Amygdala (tissue), 56 donors: ENCODE measurements at regions not wholly inside any gene's neighbourhood (a gene's known extent, or its start where the extent isn't known, plus 50 kb on each side); places are given as distances from the start of the nearest gene placed in this dataset.

Experiments used
- DNase-seq, 56 donors: peaks; one replicate each; lab custom pipeline; 2025; lab: John Stamatoyannopoulos, UW

DNA sequence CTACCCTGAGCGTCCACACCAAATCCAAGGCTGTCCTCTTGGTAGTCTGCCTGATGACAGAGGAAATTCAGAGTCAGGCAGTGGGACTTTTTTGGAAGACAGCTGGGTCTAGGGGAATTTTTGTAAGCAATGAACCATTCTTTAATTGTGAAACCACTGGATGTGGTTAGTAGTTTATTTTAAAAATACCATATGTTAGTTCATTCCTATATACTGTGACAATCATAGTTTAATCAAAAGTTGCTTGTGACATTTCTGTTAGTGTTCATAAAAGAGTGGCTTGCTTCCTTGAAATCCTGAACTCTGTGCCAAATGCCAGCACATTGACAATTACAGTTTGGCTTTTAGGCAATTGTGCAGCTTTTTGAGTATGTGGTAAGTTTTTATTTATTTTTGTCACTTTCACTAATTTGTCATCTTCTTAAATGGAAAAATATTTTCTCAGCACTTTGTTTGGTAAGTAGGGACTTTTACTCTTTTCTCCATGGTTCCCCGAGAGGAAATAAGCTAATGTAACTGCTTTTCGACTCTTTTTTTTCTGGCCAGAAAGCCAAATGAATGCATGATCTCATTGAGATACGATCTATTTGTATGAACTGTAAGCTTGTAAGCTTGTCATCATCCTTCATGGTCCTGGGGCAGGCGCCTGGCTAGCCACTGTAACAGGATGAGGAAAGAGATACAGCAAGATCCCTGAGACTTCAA, 72.6 kb upstream of the SLC4A4 start:
- DNase-seq, result no peak

DNA sequence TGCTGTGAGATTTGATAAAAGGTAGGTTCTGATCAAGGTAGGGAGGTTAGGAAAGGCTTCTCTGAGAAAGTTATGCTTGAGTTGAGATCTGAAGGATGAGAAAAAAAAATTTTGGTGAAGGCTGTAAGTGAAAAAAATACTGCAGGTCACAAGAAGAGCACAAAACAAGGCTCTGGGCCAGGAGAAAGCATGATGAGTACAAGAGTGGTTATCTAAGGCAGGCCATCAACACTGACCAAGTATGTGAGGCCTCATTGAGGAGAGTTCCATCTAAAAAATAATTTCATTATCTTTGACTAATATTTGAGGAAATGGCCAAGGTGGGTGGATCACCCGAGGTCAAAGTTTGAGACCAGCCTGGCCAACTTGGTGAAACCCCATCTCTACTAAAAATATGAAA, 71.6 kb upstream of the SLC4A4 start:
- DNase-seq, result no peak

DNA sequence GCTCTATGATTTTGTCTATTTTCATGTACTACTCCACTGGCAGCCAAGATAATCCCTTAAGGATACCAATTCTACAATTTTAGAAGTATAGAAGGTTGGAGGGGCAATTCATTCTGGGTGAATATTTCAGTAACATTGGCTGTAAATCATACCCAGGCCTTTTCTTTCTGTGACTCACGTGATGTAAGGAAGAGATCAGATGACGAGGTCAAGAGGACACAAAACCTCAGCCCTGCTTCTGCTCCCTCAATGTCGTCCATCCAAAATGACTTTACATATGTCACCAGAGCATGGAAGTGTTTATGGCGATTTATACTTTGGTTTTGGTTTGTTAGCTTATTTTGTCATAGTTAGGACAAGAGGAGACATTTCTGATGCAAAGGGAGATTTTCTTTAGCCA, 70.7 kb upstream of the SLC4A4 start:
- no peak for DNase-seq

DNA sequence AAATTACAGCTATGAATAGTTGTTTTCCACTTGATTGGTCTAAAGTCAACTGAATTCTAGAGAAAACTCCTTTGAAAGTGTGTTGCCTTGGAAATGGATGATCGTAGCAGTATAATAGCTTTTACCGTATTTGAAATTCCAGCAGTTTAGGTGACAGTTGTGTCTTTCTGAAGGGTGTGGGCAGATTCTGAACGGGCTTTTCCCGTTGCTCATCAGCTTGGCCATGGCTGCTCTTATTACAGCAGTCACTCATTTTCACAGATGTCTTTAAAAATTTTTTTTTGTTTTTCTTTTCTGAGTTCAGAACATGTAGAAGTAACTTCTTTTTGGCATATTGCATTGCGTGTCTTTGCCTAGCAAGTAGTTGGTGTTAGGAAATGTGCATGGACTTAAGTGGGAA, 69.6 kb upstream of the SLC4A4 start:
- DNase-seq, result no peak

DNA sequence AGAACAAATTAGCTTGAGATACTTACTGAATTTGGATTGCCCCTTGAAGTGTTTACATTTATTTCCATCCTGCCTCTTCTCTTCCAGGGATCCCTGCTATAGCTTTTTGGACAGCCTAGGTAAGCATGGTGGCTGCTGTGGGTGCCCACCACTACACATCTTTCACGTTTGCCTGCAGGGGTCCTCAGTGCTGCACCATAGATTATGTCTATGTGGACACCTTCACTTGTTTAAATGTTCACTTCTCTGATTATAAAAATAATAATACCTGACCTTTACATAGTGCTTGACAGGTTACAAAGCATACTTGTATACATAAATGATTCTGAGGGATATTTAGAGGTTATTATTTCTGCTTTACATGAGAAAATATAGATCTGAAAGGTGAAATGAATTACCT, 67.9 kb upstream of the SLC4A4 start:
- no peak for DNase-seq

- no peak for DNase-seq
These were observed 65.8 kb upstream of the SLC4A4 start for GRCh38 chr4:71272976-71273375.

DNA sequence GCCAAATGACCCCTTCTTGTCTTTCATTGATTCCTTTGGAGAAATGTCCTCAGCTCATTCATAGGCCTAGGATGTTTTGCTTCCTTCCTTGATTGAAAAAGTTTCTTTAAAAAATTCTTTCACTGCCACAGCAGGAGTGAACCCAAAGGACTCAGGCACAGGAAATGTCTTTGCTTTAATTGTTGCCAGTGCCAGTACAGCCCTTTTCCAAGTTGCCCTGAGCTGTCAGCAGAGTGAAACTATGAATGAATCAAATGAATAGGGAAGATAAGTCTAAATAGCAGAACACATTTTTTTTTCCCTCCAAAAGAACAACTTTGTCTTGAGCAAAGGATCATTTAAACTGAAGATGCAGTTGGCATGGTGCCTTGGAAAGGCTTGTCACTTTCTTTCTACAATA, 63.8 kb upstream of the SLC4A4 start:
- DNase-seq, result peak in 5 of 56 donors; percentile 2 to 13 (median 6)

GRCh38 chr4:71275570-71275969, 63.2 kb upstream of the SLC4A4 start:
- DNase-seq, result no peak

GRCh38 chr4:71277353-71277752, 61.5 kb upstream of the SLC4A4 start:
- no peak for DNase-seq

DNA sequence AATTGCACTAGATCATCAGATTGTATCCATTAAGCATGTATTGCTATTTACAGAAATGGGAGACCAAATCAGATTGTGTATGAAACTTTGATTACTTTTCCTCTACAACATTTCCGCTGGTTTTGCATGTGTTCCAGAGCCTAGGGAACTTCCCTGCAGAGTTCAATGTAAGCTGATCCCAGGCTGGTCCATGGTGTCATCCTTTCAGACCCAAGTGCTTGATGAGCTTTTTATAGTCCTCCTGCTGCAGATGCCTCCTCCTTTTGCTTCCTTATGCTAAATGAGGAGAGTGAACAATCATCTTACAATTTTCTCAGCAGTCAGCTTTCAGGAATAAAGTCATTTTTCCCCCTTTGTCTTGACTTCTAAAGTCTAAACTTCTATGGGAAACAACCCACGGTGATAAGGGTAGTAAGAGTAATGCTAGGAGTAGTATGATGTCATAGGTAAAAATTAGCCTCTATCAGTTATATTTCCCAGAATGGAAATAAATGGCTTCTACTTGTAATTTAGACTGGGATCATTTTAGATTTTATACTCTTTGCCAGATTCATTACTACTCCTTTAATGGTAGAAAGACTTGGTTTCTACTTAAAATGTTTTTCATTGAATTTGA, 55.1 kb upstream of the SLC4A4 start:
- DNase-seq, result no peak

DNA sequence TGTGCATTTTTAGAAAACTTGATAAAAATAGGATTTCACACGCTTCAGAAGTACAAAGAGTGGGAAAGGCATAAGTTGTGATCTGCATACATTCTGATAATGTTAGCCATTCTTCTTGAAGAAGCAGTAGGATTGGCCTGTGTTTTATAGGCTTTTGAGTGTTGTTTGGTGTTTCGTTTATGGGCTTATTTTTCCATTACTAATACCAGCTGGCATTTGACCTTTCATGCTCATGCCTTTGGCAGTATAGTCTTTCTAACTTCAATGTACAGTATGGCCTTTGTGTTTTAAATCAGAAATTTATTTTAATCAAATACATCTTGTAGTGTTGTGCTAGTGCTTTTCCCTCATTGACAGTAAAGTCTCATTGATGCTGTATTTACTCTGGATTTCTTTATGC, 51.5 kb upstream of the SLC4A4 start:
- DNase-seq, result no peak

- DNase-seq, result no peak
These were observed 49.9 kb upstream of the SLC4A4 start for GRCh38 chr4:71288875-71289274.
